Stimulated activated CD4-positive, alpha-beta T cell treated with anti-CD3 and anti-CD28 coated beads, Interleukin-1b, Interleukin-23, amount 100 ng/mL, for 24 hours (primary cell): ENCODE measurements at regions not wholly inside any gene's neighbourhood (a gene's known extent, or its start where the extent isn't known, plus 50 kb on each side); places are given as distances from the start of the nearest gene placed in this dataset.
"Not testable (repeated sequence)": the region's sequence is repeated elsewhere in the genome, so short reads cannot be mapped to it uniquely, and the experiment has no call there.

Experiments used
- DNase-seq, 4 experiments: peaks; one replicate each; pipeline ENCODE4 v3.0.0-alpha.2; 2020; ENCODE audit warnings: low read depth in 4 of 4, low spot score in 1 of 4

GRCh38 chr3:102682741-102683140 is 247.9 kb downstream of the ZPLD1 start:
- DNase-seq, result no peak

- no peak for DNase-seq
Observed at GRCh38 chr3:102686792-102687191, 252.0 kb downstream of the ZPLD1 start.

GRCh38 chr3:102687851-102688555 is 253.2 kb downstream of the ZPLD1 start:
- DNase-seq, result no peak

- DNase-seq, result no peak
Observed at GRCh38 chr3:102688556-102688930, 253.7 kb downstream of the ZPLD1 start.

GRCh38 chr3:102691507-102691906 is 256.7 kb downstream of the ZPLD1 start:
- DNase-seq, result no peak

GRCh38 chr3:102699104-102699818 is 264.4 kb downstream of the ZPLD1 start:
- no peak for DNase-seq

GRCh38 chr3:102699819-102700140 is 265.0 kb downstream of the ZPLD1 start:
- no peak for DNase-seq

GRCh38 chr3:102712896-102713295 is 278.1 kb downstream of the ZPLD1 start:
- DNase-seq, result no peak

- no peak for DNase-seq
Observed at GRCh38 chr3:102714567-102714966, 279.8 kb downstream of the ZPLD1 start.

- DNase-seq, result no peak
Observed at GRCh38 chr3:102715030-102715697, 280.3 kb downstream of the ZPLD1 start.

GRCh38 chr3:102718651-102719050 is 283.8 kb downstream of the ZPLD1 start:
- DNase-seq, result no peak

- DNase-seq, result no peak
Observed at GRCh38 chr3:102722317-102722716, 287.5 kb downstream of the ZPLD1 start.

- no peak for DNase-seq
Observed at GRCh38 chr3:102727340-102727739, 292.5 kb downstream of the ZPLD1 start.

GRCh38 chr3:102732581-102732980 is 297.8 kb downstream of the ZPLD1 start:
- not testable (repeated sequence) for DNase-seq

- no peak for DNase-seq
Observed at GRCh38 chr3:102733791-102734563, 299.2 kb downstream of the ZPLD1 start.

- no peak for DNase-seq
Observed at GRCh38 chr3:102735311-102735710, 300.5 kb downstream of the ZPLD1 start.

- DNase-seq, result no peak
Observed at GRCh38 chr3:102736288-102736974, 301.6 kb downstream of the ZPLD1 start.

- no peak for DNase-seq
Observed at GRCh38 chr3:102736975-102737304, 302.1 kb downstream of the ZPLD1 start.

- no peak for DNase-seq
Observed at GRCh38 chr3:102737353-102737752, 302.5 kb downstream of the ZPLD1 start.

GRCh38 chr3:102741105-102741504 is 306.3 kb downstream of the ZPLD1 start:
- DNase-seq, result no peak

- DNase-seq, result no peak
Observed at GRCh38 chr3:102741694-102742093, 306.9 kb downstream of the ZPLD1 start.
